ENCODE measurements at regions not wholly inside any gene's neighbourhood (a gene's known extent, or its start where the extent isn't known, plus 50 kb on each side); places are given as distances from the start of the nearest gene placed in this dataset.

GRCh38 chr15:70269311-70269911 lies 171.7 kb upstream of the TLE3 start:
- H3K9me3 ChIP-seq = no peaks in the 10 kb centered on the region
- WGBS (ENCODE audit: insufficient coverage, low coverage, low lambda C conversion rate, missing lambda C conversion rate) = 67% methylated on average over 8 of the region's 9 CpGs
- TF ChIP-seq CTCF (IDR thresholded peaks at IDR 0.05) (no peak), POLR2A (IDR thresholded peaks at IDR 0.05) (no peak)
- peaks cover 0 to 11% (median 0%) of the 10 kb centered on the region in 4 donors for H3K4me1 ChIP-seq
- DNase-seq (peak in 1 of 3 donors; percentile 38), ATAC-seq (peak in 1 of 4 donors; percentile 13)
- H3K4me3 ChIP-seq = no peak overlapping the region
- no peak overlapping the region for H3K27ac ChIP-seq
- H3K27me3 ChIP-seq = no peaks in the 10 kb centered on the region
- intact Hi-C loops (cut with DNase I) = no loop called here
- no peaks in the 10 kb centered on the region for H3K36me3 ChIP-seq

DNA sequence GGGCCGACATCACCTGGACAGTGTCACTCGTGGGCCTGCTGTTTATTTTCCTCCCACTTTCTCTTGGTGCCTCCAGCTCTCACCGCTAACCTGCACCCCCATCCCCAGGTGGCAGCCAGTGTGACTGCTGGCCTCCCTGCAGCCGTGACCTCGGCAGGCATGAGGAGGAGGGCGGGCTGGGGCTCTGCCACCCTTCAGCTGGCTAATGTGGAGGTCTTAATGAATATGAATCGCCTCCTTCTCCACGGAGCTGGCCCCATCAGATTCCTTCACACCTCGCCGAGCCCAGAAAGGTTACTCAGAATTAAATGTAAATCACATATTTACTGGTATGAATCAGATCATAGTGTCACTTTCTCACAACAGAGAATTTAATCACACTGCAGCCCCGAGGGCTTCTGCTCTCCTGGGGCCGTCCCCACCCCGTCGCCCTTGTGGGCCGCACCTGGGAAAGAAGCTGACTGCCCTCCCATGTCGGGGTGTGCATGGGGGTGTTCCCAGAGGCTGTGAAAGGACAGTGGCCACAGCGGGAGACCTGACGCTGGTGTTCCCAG lies 171.1 kb upstream of the TLE3 start:
- Histone ChIP-seq H3K9me3 (no peaks in the 10 kb centered on the region), H3K36me3 (no peaks in the 10 kb centered on the region), H3K27ac (no peak overlapping the region), H3K4me3 (no peak overlapping the region), H3K27me3 (no peaks in the 10 kb centered on the region), H3K4me1 (peaks cover 0 to 11% (median 0%) of the 10 kb centered on the region in 4 donors)
- no peak for TF ChIP-seq CTCF (IDR thresholded peaks at IDR 0.05)
- no peak for TF ChIP-seq POLR2A (IDR thresholded peaks at IDR 0.05)
- DNase-seq (peak in 1 of 3 donors; percentile 43), ATAC-seq (no peak)
- 61% methylated on average over 5 of the region's 18 CpGs for WGBS (ENCODE audit: insufficient coverage, low coverage, low lambda C conversion rate, missing lambda C conversion rate)
- intact Hi-C loops (cut with DNase I) = no loop called here

DNA sequence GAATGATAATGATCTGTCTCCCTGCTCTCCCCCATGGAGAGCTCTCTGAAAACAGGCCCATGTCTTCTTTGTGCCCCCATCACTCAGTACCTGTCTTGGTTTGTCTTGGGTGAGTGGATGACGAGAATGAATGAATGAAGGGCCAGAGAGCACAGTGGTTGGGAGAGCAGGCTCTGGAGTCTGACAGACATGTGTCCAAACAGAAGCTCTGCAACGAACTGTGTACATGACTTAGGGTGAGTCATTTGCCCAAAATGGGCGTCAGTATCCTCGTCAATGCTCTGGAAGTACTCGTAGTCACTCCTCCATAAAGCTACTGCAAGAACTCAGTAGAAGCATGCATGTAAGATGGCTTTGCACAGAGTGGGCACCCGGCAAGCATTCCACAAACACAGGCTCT lies 170.2 kb upstream of the TLE3 start:
- intact Hi-C loops (cut with DNase I) = no loop called here
- Histone ChIP-seq H3K4me1 (peaks cover 0 to 11% (median 0%) of the 10 kb centered on the region in 4 donors), H3K27me3 (no peaks in the 10 kb centered on the region), H3K36me3 (no peaks in the 10 kb centered on the region), H3K9me3 (no peaks in the 10 kb centered on the region), H3K27ac (no peak overlapping the region), H3K4me3 (no peak overlapping the region)
- no peak for TF ChIP-seq CTCF (IDR thresholded peaks at IDR 0.05)
- no peak for TF ChIP-seq POLR2A (IDR thresholded peaks at IDR 0.05)
- no peak for DNase-seq
- no peak for ATAC-seq
- WGBS (ENCODE audit: insufficient coverage, low coverage, low lambda C conversion rate, missing lambda C conversion rate) = 82% methylated on average over 4 of the region's 6 CpGs

DNA sequence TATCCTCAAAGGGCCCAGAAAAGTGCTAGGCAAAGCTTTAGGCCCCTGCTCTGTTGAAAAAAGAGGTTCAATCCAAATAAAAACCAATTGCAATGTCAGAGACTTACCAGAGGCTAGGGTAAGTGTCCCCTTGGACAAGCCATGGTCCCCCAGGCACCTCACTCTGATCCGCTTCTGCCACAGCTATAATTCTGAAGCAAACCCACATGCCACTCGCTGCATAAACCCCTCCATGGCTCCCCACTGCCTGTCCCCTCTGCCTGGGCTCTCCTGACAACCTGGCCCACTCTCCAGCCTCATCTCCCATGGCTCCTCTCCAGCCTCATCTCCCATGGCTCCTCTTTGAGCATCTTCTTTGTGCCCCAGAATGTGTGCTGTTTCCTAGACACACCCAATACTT lies 169.6 kb upstream of the TLE3 start:
- WGBS (ENCODE audit: insufficient coverage, low coverage, low lambda C conversion rate, missing lambda C conversion rate) = 100% methylated on average over 2 of the region's 2 CpGs
- peaks cover 0 to 11% (median 0%) of the 10 kb centered on the region in 4 donors for H3K4me1 ChIP-seq
- TF ChIP-seq CTCF (IDR thresholded peaks at IDR 0.05) = no peak
- TF ChIP-seq POLR2A (IDR thresholded peaks at IDR 0.05) = no peak

More for the DNA sequence above, 169.6 kb upstream of the TLE3 start:
- Histone ChIP-seq H3K9me3 (no peaks in the 10 kb centered on the region), H3K4me3 (no peak overlapping the region), H3K27ac (no peak overlapping the region), H3K36me3 (no peaks in the 10 kb centered on the region), H3K27me3 (no peaks in the 10 kb centered on the region)
- ATAC-seq (no peak), DNase-seq (no peak)
- intact Hi-C loops (cut with DNase I) = no loop called here
